A549 (cell line): ENCODE measurements at regions not wholly inside any gene's neighbourhood (a gene's known extent, or its start where the extent isn't known, plus 50 kb on each side); places are given as distances from the start of the nearest gene placed in this dataset.

Source experiments
- ATAC-seq, 2 experiments: fragments of 200-7000 bp in 1 of 2; fragments of >200 bp in 1 of 2; cut with Nextera tagmentation in 1 of 2; cut with Tn5 transposase in 1 of 2; 3 replicates each; pipeline versions ENCODE4 v1.8.0 to v1.9.1; 2018 to 2020; ENCODE audit warnings: mild to moderate bottlenecking in 1 of 2, moderate library complexity in 1 of 2
- CTCF ChIA-PET: fragments of 300-600 bp; sonication (Branson Sonifier 250); formaldehyde crosslinking; extraction: SDS; loops from one replicate; lab custom pipeline; 2021; ENCODE audit warnings: antibody characterized with exemption, inconsistent platforms; lab: Yijun Ruan, JAX
- POLR2A ChIA-PET: fragments of 350-600 bp; formaldehyde crosslinking; extraction: SDS; loops from one replicate; lab custom pipeline; 2021; ENCODE audit warnings: antibody characterized with exemption, inconsistent platforms; lab: Yijun Ruan, JAX
- DNase-seq, 2 experiments: peaks; one replicate each; pipeline versions ENCODE4 v3.0.0 to v3.0.0-alpha.2; 2011 to 2016; ENCODE audit warnings: low read depth in 1 of 2, low spot score in 1 of 2
- FAIRE-seq: peaks from 2 replicates; lab custom pipeline; 2011; peaks lifted over from hg19 to GRCh38; lab: Jason Lieb, UNC
- H3K27ac ChIP-seq, 2 experiments: fragments of >200 bp; sonication (Bioruptor Twin); formaldehyde crosslinking; 3 replicates each; pipeline ENCODE4 v1.5.1; 2016 to 2017
- H3K4me1 ChIP-seq: fragments of >200 bp; sonication (Bioruptor Twin); formaldehyde crosslinking; 3 replicates; pipeline ENCODE4 v1.6.1; 2016
- H3K4me2 ChIP-seq: fragments of >200 bp; sonication (Bioruptor Twin); formaldehyde crosslinking; 3 replicates; pipeline ENCODE4 v1.6.1; 2016
- H3K4me3 ChIP-seq: fragments of >200 bp; sonication (Bioruptor Twin); formaldehyde crosslinking; 3 replicates; pipeline ENCODE4 v1.5.1; 2016
- H3K9me3 ChIP-seq: fragments of >200 bp; sonication (Bioruptor Twin); formaldehyde crosslinking; 3 replicates; pipeline ENCODE4 v1.6.1; 2016
- BHLHE40 ChIP-seq: IDR thresholded peaks from 2 replicates; pipeline ENCODE4 v1.6.1; 2012; ENCODE audit warnings: low read depth, low read length, inconsistent platforms
- CBX2 ChIP-seq: fragments of 200-600 bp; sonication (generic); IDR thresholded peaks from 2 replicates; pipeline ENCODE4 v1.6.1; 2016; ENCODE audit warnings: low read depth, mild to moderate bottlenecking, borderline replicate concordance
- CTCF ChIP-seq: fragments of >200 bp; sonication (Bioruptor Twin); formaldehyde crosslinking; IDR thresholded peaks from 3 replicates; pipeline ENCODE4 v1.5.1; 2016
- E2F6 ChIP-seq: IDR thresholded peaks from 2 replicates; pipeline ENCODE4 v1.6.1; 2012; ENCODE audit warnings: low read depth, borderline replicate concordance
- EHF ChIP-seq: fragments of 250-450 bp; sonication (Bioruptor Pico); IDR thresholded peaks from 2 replicates; pipeline ENCODE4 v1.5.0; 2020; ENCODE audit warnings: mild to moderate bottlenecking
- EHMT2 ChIP-seq: fragments of 200-600 bp; sonication (generic); IDR thresholded peaks from 2 replicates; pipeline ENCODE4 v1.6.1; 2016; ENCODE audit warnings: antibody characterized with exemption, low read depth, mild to moderate bottlenecking, moderate library complexity
- EP300 ChIP-seq, 2 experiments: fragments of >200 bp; sonication (Bioruptor Twin); formaldehyde crosslinking; IDR thresholded peaks; 2 replicates in 1 of 2; 3 replicates in 1 of 2; pipeline ENCODE4 v1.6.1; 2016 to 2017
- ESRRA ChIP-seq: fragments of 150-350 bp; IDR thresholded peaks from 2 replicates; pipeline ENCODE4 v1.6.1; 2014; ENCODE audit warnings: mild to moderate bottlenecking, low read length, borderline replicate concordance
- FOXS1 ChIP-seq: fragments of 250-450 bp; sonication (Bioruptor Pico); IDR thresholded peaks from 2 replicates; pipeline ENCODE4 v1.5.0; 2020; ENCODE audit warnings: mild to moderate bottlenecking, moderate library complexity
- HDAC2 ChIP-seq: fragments of 200-600 bp; sonication (generic); IDR thresholded peaks from 2 replicates; pipeline ENCODE4 v1.6.1; 2016
- HEYL ChIP-seq: fragments of 250-450 bp; sonication (Bioruptor Pico); IDR thresholded peaks from 2 replicates; pipeline ENCODE4 v1.8.0; 2021; ENCODE audit warnings: mild to moderate bottlenecking, moderate library complexity
- HOXA7 ChIP-seq: fragments of 250-450 bp; sonication (Bioruptor Pico); IDR thresholded peaks from 2 replicates; pipeline ENCODE4 v1.5.0; 2020; ENCODE audit warnings: mild to moderate bottlenecking, moderate library complexity
- HOXB13 ChIP-seq: fragments of 250-450 bp; sonication (Bioruptor Pico); IDR thresholded peaks from 2 replicates; pipeline ENCODE4 v1.5.0; 2020; ENCODE audit warnings: low read depth, mild to moderate bottlenecking, moderate library complexity
- KDM1A ChIP-seq: fragments of 200-600 bp; sonication (generic); IDR thresholded peaks from 2 replicates; pipeline ENCODE4 v1.6.1; 2016; ENCODE audit warnings: low read depth, mild to moderate bottlenecking
- MAX ChIP-seq: IDR thresholded peaks from 2 replicates; pipeline ENCODE4 v1.6.1; 2012
- MAZ ChIP-seq: fragments of 150-350 bp; IDR thresholded peaks from 2 replicates; pipeline ENCODE4 v1.6.1; 2014; ENCODE audit warnings: antibody characterized with exemption, low read depth, low read length, borderline replicate concordance
- MYC ChIP-seq: IDR thresholded peaks from 2 replicates; pipeline ENCODE4 v1.6.1; 2012; ENCODE audit warnings: mild to moderate bottlenecking, inconsistent platforms, low read length, improper control_type of control experiment, borderline replicate concordance
- NFE2L2 ChIP-seq: fragments of 150-350 bp; conservative IDR thresholded peaks from 2 replicates; pipeline ENCODE4 v1.6.1; 2014; ENCODE audit warnings: low read length
- NR3C1 ChIP-seq: fragments of >200 bp; sonication (Bioruptor Twin); formaldehyde crosslinking; IDR thresholded peaks from 3 replicates; pipeline ENCODE4 v1.6.1; 2017
- PBX3 ChIP-seq: IDR thresholded peaks from 2 replicates; pipeline ENCODE4 v1.6.1; 2012
- POLR2A ChIP-seq: IDR thresholded peaks from 2 replicates; pipeline ENCODE4 v1.6.1; 2012; ENCODE audit warnings: mild to moderate bottlenecking, low read length
- REST ChIP-seq: fragments of 200-600 bp; sonication (generic); IDR thresholded peaks from 2 replicates; pipeline ENCODE4 v1.6.1; 2016; ENCODE audit warnings: antibody characterized with exemption, mild to moderate bottlenecking, moderate library complexity
- SMC3 ChIP-seq: fragments of >200 bp; sonication (Bioruptor Twin); formaldehyde crosslinking; IDR thresholded peaks from 3 replicates; pipeline ENCODE4 v1.6.1; 2018; ENCODE audit warnings: inconsistent platforms
- SREBF2 ChIP-seq: fragments of 450-650 bp; IDR thresholded peaks from 2 replicates; pipeline ENCODE4 v1.6.1; 2014; ENCODE audit warnings: mild to moderate bottlenecking, moderate library complexity
- TFCP2L1 ChIP-seq: fragments of 250-450 bp; sonication (Bioruptor Pico); IDR thresholded peaks from 2 replicates; pipeline ENCODE4 v1.5.0; 2021; ENCODE audit warnings: mild to moderate bottlenecking
- ZC3H11A ChIP-seq: fragments of 450-650 bp; IDR thresholded peaks from 2 replicates; pipeline ENCODE4 v1.6.1; 2014; ENCODE audit warnings: antibody characterized with exemption, mild to moderate bottlenecking
- ZFP36 ChIP-seq: fragments of 450-650 bp; IDR thresholded peaks from 2 replicates; pipeline ENCODE4 v1.6.1; 2014; ENCODE audit warnings: borderline replicate concordance; ENCODE audit not compliant: partially characterized antibody
- ZNF302 ChIP-seq: fragments of 250-450 bp; sonication (Bioruptor Pico); IDR thresholded peaks from 2 replicates; pipeline ENCODE4 v1.9.0; 2021; ENCODE audit warnings: inconsistent platforms, mild to moderate bottlenecking, moderate library complexity
- WGBS: methylation state at CpG from one replicate; pipeline ENCODE4 v1.1.6; 2017; ENCODE audit errors: missing lambda C conversion rate; 5-methylcytosine and 5-hydroxymethylcytosine counted together
- TF ChIP-seq, protein P1 (sequence below): fragments of 250-450 bp; sonication (Bioruptor Pico); IDR thresholded peaks from 2 replicates; pipeline ENCODE4 v1.5.0; 2020; ENCODE audit warnings: low read depth, mild to moderate bottlenecking, moderate library complexity
- TF ChIP-seq, protein P2 (sequence below): fragments of >200 bp; sonication (Bioruptor Twin); formaldehyde crosslinking; IDR thresholded peaks from 3 replicates; pipeline ENCODE4 v1.6.1; 2016

GRCh38 chr2:47254464-47254863, 78.2 kb upstream of the CALM2 start:
- Histone ChIP-seq H3K9me3 (no peaks in the 10 kb centered on the region), H3K4me3 (no peak overlapping the region), H3K4me2 (no peak overlapping the region), H3K27ac (no peak overlapping the region), H3K4me1 (peaks cover 6% of the 10 kb centered on the region; the same call in 1 of the 3 replicates)
- ATAC-seq (no peak), FAIRE-seq (no peak), DNase-seq (no peak)
- 89% methylated on average over 5 of the region's 5 CpGs for WGBS
- TF ChIP-seq ZC3H11A = no peak
- TF ChIP-seq ZFP36 = no peak
- TF ChIP-seq HEYL (CRISPR knock-in tag) = no peak
- no peak for TF ChIP-seq EHF
- TF ChIP-seq EHMT2 = no peak
- TF ChIP-seq FOXS1 (CRISPR knock-in tag) = no peak
- no peak for TF ChIP-seq MAX
- TF ChIP-seq SREBF2 = no peak
- no peak for TF ChIP-seq PBX3
- TF ChIP-seq HOXA7 (CRISPR knock-in tag) = no peak
- no peak for TF ChIP-seq E2F6
- no peak for TF ChIP-seq NR3C1
- TF ChIP-seq CTCF = no peak
- TF ChIP-seq CBX2 = no peak
- TF ChIP-seq POLR2A = no peak
- no peak for TF ChIP-seq BHLHE40
- TF ChIP-seq HDAC2 = no peak
- no peak for TF ChIP-seq SMC3
- ChIA-PET CTCF (interaction anchor here (1.0 to 1.4 kb wide), 4 partner anchors 8 to 68 kb away, joined by 3 to 5 read pairs (median 3); no protein-coding TSS in a partner anchor), POLR2A (no interaction called here)

GRCh38 chr2:47253447-47253846, 77.1 kb upstream of the CALM2 start:
- Histone ChIP-seq H3K27ac (no peak overlapping the region), H3K4me2 (no peak overlapping the region), H3K4me3 (no peak overlapping the region), H3K4me1 (peaks cover 6% of the 10 kb centered on the region; the same call in 1 of the 3 replicates), H3K9me3 (no peaks in the 10 kb centered on the region)
- ATAC-seq (no peak), DNase-seq (no peak), FAIRE-seq (no peak)
- ChIA-PET CTCF (interaction anchor here (1.0 to 1.4 kb wide), 6 partner anchors 9 to 353 kb away, joined by 3 to 5 read pairs (median 3); no protein-coding TSS in a partner anchor), POLR2A (no interaction called here)
- 90% methylated on average over 5 of the region's 5 CpGs for WGBS
- TF ChIP-seq CBX2 (no peak), MAZ (no peak), ESRRA (no peak), ZNF302 (no peak), EP300 (IDR thresholded peaks at IDR 0.05) (no peak), REST (no peak), MYC (no peak), NR3C1 (no peak), HOXB13 (CRISPR knock-in tag) (no peak), MAX (no peak), EHMT2 (no peak), POLR2A (no peak), NFE2L2 (no peak), EHF (no peak), TFCP2L1 (CRISPR knock-in tag) (no peak), HEYL (CRISPR knock-in tag) (no peak), KDM1A (no peak)
- TF ChIP-seq, protein P1, sequence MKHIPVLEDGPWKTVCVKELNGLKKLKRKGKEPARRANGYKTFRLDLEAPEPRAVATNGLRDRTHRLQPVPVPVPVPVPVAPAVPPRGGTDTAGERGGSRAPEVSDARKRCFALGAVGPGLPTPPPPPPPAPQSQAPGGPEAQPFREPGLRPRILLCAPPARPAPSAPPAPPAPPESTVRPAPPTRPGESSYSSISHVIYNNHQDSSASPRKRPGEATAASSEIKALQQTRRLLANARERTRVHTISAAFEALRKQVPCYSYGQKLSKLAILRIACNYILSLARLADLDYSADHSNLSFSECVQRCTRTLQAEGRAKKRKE = no peak
- TF ChIP-seq, protein P2, sequence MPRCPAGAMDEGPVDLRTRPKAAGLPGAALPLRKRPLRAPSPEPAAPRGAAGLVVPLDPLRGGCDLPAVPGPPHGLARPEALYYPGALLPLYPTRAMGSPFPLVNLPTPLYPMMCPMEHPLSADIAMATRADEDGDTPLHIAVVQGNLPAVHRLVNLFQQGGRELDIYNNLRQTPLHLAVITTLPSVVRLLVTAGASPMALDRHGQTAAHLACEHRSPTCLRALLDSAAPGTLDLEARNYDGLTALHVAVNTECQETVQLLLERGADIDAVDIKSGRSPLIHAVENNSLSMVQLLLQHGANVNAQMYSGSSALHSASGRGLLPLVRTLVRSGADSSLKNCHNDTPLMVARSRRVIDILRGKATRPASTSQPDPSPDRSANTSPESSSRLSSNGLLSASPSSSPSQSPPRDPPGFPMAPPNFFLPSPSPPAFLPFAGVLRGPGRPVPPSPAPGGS = no peak
